ENCODE measurements at regions not wholly inside any gene's neighbourhood (a gene's known extent, or its start where the extent isn't known, plus 50 kb on each side); places are given as distances from the start of the nearest gene placed in this dataset.
A peak's percentile ranks its signal among the peaks of the same experiment; 100 is the strongest.

DNA sequence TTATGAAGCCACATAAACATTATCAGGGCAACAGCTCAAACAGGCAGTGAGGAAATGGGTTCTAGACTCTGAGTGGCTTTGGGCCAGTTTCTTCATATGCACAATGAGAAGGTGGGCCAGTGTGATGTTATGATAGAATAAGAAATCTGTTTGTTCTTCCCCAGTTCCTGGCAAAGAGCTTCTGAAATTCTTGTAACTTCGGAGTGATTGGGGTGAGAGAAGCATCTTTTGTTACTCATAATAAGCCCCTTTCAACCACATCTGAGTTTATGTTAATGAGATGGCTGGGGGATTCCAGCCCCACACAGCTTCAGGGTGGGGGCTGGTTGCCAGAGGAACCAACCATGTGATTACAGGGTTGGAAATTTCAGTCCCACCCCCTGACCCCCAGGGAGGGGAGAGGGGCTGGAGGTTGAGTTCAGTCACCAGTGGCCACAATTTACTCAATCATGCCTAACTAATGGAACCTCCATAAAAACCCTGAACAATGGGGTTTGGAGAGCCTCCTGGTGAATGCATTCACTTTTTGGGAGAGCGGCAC lies 57.0 kb upstream of the FRMD4B start:
- Mint-ChIP-seq H3K36me3 (no peaks in the 10 kb centered on the region), H3K27me3 (peaks cover 0 to 4% of the 10 kb centered on the region in 2 donors), H3K4me1 (peaks cover 3 to 7% (median 7%) of the 10 kb centered on the region in 3 donors), H3K4me3 (no peak overlapping the region), H3K27ac (peak overlapping the region in 1 of 8 donors; percentile 82), H3K9me3 (no peaks in the 10 kb centered on the region)
- CTCF ChIA-PET, result no interaction called here
- POLR2A ChIA-PET, result no interaction called here
- no peaks in the 10 kb centered on the region for H3K4me1 ChIP-seq (ENCODE audit: insufficient read depth, low read length)
- H3K36me3 ChIP-seq (ENCODE audit: insufficient read depth, low read length), result no peaks in the 10 kb centered on the region
- H3K4me3 ChIP-seq (ENCODE audit: low read length), result no peak overlapping the region
- no peaks in the 10 kb centered on the region for H3K27me3 ChIP-seq (ENCODE audit: insufficient read depth, low read length, poor library complexity, severe bottlenecking)
- DNase-seq, result no peak
- no peaks in the 10 kb centered on the region for H3K9me3 ChIP-seq (ENCODE audit: low read length)
- no peak overlapping the region for H3K27ac ChIP-seq (ENCODE audit: low read depth, low read length)

DNA sequence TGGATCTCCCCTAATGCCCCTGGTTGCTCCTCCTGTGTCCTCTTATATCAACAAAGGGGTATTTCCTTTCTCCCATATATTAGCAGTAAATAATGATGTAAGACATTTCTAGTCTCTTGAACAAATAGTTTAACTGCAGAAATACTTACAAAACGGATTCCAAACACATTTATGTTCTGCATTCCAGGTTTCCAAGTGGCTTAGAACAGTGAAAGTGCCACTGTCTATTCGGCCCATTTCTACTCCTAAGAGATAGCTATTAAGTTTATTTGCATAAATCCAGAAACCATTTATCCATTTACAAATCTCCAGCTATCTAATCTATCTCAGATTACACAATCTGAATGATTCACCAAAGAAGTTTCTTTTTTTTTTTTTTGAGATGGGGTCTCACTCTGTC lies 55.8 kb upstream of the FRMD4B start:
- Mint-ChIP-seq H3K36me3 (no peaks in the 10 kb centered on the region), H3K4me1 (peaks cover 3 to 7% (median 7%) of the 10 kb centered on the region in 3 donors), H3K9me3 (no peaks in the 10 kb centered on the region), H3K27ac (no peak overlapping the region), H3K27me3 (no peaks in the 10 kb centered on the region), H3K4me3 (no peak overlapping the region)
- no peak for DNase-seq
- ChIA-PET CTCF (no interaction called here), POLR2A (no interaction called here)
- no peak overlapping the region for H3K4me3 ChIP-seq (ENCODE audit: low read length)
- no peaks in the 10 kb centered on the region for H3K27me3 ChIP-seq (ENCODE audit: insufficient read depth, low read length, poor library complexity, severe bottlenecking)
- H3K4me1 ChIP-seq (ENCODE audit: insufficient read depth, low read length), result no peaks in the 10 kb centered on the region
- no peaks in the 10 kb centered on the region for H3K9me3 ChIP-seq (ENCODE audit: low read length)
- no peak overlapping the region for H3K27ac ChIP-seq (ENCODE audit: low read depth, low read length)
- no peaks in the 10 kb centered on the region for H3K36me3 ChIP-seq (ENCODE audit: insufficient read depth, low read length)

DNA sequence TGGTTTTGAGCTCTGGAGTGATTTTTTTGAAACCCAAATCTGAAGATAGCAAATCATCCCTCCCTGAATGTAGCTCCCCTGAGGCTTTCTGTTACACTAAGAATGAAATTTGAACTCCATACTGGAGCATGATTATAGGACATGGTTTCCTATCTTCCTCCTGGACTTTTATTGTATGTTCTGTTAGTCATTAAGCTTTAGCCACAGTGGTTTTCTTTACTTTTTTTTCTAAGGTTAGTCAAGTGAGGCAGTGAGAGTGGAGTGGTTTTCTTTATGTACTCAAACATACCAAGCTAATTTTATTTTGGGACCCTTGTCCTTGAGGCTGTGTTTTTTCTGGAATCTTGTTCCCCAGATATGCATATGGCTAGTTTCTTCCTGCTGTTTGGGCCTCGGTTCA lies 55.2 kb upstream of the FRMD4B start:
- Histone ChIP-seq H3K27ac (ENCODE audit: low read depth, low read length) (no peak overlapping the region), H3K4me3 (ENCODE audit: low read length) (no peak overlapping the region), H3K27me3 (ENCODE audit: insufficient read depth, low read length, poor library complexity, severe bottlenecking) (no peaks in the 10 kb centered on the region), H3K4me1 (ENCODE audit: insufficient read depth, low read length) (no peaks in the 10 kb centered on the region), H3K9me3 (ENCODE audit: low read length) (no peaks in the 10 kb centered on the region), H3K36me3 (ENCODE audit: insufficient read depth, low read length) (no peaks in the 10 kb centered on the region)
- H3K4me3 Mint-ChIP-seq, result no peak overlapping the region
- CTCF ChIA-PET, result interaction anchor here (0.8 to 1.0 kb wide), 2 partner anchors 9 to 16 kb away, joined by 3 read pairs; no protein-coding TSS in a partner anchor
- no peaks in the 10 kb centered on the region for H3K9me3 Mint-ChIP-seq
- H3K27me3 Mint-ChIP-seq, result no peaks in the 10 kb centered on the region
- peaks cover 3 to 7% (median 7%) of the 10 kb centered on the region in 3 donors for H3K4me1 Mint-ChIP-seq
- no peak overlapping the region for H3K27ac Mint-ChIP-seq
- DNase-seq, result no peak
- POLR2A ChIA-PET, result no interaction called here
- H3K36me3 Mint-ChIP-seq, result no peaks in the 10 kb centered on the region

DNA sequence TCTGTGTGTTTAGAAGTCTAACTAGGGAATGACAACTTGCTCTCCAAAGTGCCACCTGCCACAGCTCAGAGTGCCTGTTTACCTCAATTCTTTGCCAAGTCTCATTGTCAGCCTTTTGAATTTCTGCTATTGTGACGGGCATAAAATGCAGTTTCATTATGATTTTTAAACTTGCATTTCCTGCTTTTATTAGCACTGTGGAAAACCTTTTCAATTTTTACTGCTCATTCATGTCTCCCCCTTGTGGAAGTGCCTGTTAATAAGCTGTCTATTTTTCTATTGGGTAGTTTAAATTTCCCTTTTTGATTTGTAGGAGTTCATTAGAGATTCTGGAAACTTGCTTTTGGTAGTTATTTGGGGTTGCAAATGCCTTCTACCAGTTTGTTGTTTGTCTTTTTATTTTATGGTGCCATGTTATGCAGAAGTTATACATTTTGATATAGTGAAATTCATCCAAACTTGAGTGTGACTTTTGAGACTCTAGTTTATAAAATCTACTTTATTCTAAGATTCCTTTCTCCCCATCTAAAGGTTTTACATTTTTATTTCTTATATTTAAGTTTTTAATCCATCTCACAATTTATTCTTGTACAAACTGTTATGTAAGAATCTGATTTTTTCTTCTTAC lies 53.9 kb upstream of the FRMD4B start:
- peaks cover 3 to 7% (median 7%) of the 10 kb centered on the region in 3 donors for H3K4me1 Mint-ChIP-seq
- Histone ChIP-seq H3K27ac (ENCODE audit: low read depth, low read length) (no peak overlapping the region), H3K36me3 (ENCODE audit: insufficient read depth, low read length) (no peaks in the 10 kb centered on the region), H3K4me3 (ENCODE audit: low read length) (no peak overlapping the region), H3K27me3 (ENCODE audit: insufficient read depth, low read length, poor library complexity, severe bottlenecking) (no peaks in the 10 kb centered on the region), H3K4me1 (ENCODE audit: insufficient read depth, low read length) (no peaks in the 10 kb centered on the region), H3K9me3 (ENCODE audit: low read length) (no peaks in the 10 kb centered on the region)
- DNase-seq, result no peak
- H3K4me3 Mint-ChIP-seq, result peak overlapping the region in 3 of 7 donors; percentile 17 to 72 (median 49)
- no peaks in the 10 kb centered on the region for H3K27me3 Mint-ChIP-seq
- POLR2A ChIA-PET, result no interaction called here
- no peaks in the 10 kb centered on the region for H3K36me3 Mint-ChIP-seq
- CTCF ChIA-PET, result no interaction called here
- no peaks in the 10 kb centered on the region for H3K9me3 Mint-ChIP-seq
- H3K27ac Mint-ChIP-seq, result peak overlapping the region in 2 of 8 donors; percentile 11 to 17

DNA sequence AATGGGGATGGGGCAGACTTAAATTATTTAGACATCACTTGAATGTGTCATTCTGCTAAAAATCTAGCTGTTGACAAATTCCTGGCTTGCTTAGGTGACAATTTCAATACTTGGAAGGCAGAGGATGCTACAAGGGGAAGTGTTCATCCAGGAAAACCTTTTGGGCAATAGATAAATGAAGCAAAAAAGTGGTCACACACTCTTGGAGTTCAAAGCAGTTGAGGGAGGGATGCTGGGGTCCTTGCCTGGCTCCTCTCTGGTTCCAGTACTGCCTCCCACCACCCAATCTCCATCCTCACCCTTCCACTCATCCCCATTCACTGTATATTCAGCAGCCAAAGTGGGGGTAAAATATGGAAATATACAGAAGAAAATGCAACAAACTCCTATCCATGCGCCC lies 52.6 kb upstream of the FRMD4B start:
- Mint-ChIP-seq H3K9me3 (no peaks in the 10 kb centered on the region), H3K4me3 (no peak overlapping the region), H3K27me3 (no peaks in the 10 kb centered on the region), H3K27ac (no peak overlapping the region), H3K4me1 (peaks cover 3 to 8% (median 7%) of the 10 kb centered on the region in 3 donors), H3K36me3 (no peaks in the 10 kb centered on the region)
- CTCF ChIA-PET, result no interaction called here
- no peaks in the 10 kb centered on the region for H3K9me3 ChIP-seq (ENCODE audit: low read length)
- H3K27me3 ChIP-seq (ENCODE audit: insufficient read depth, low read length, poor library complexity, severe bottlenecking), result no peaks in the 10 kb centered on the region
- no peaks in the 10 kb centered on the region for H3K36me3 ChIP-seq (ENCODE audit: insufficient read depth, low read length)
- POLR2A ChIA-PET, result no interaction called here
- no peak for DNase-seq
- no peak overlapping the region for H3K27ac ChIP-seq (ENCODE audit: low read depth, low read length)
- H3K4me1 ChIP-seq (ENCODE audit: insufficient read depth, low read length), result no peaks in the 10 kb centered on the region
- H3K4me3 ChIP-seq (ENCODE audit: low read length), result no peak overlapping the region

DNA sequence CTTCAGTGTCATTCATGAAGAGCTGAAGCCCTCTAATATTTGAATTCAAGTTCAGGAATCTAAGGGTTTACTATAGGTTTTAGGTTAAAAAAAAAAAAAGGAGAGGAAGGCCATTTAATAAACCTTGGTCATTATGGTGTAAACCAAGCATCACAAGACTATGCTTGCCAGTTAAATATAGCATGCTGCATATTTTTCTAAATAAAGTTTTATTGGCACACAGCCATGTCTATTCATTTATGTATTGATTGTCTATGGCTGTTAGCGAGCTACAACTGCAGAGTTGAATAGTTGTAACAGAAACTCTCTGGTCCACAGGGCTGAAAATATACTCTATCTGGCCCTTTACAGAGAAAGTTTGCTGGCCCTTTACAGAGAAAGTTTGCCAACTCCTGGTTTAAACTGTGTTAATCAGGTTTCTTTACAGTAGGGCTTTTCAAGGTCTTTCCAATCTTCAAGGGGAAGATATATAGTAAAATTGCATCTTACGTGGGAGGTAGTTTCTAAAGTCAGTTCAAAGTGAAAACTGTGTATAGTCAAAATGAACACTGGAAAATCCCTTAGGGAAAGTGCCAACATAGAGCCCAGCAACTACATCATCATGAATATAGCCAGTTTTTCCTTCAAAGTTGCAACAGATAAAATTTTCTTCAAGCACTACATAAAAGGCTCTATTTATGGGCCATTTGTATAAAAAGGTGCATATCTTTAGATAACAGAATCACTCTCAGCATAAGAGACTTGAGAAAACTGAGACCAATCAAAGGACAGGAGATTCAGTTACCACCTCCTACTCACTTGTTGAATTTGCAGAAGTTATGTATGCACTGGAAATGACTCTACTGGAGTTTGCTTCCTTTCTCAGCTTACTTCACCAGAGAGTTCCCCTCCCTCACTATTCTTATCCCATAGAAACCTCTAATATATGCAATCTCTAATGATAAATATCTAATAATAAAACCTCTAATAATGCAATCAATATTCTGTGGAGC lies 49.7 kb upstream of the FRMD4B start:
- Histone ChIP-seq H3K27ac (ENCODE audit: low read depth, low read length) (no peak overlapping the region), H3K9me3 (ENCODE audit: low read length) (no peaks in the 10 kb centered on the region), H3K4me3 (ENCODE audit: low read length) (no peak overlapping the region), H3K4me1 (ENCODE audit: insufficient read depth, low read length) (no peaks in the 10 kb centered on the region), H3K27me3 (ENCODE audit: insufficient read depth, low read length, poor library complexity, severe bottlenecking) (no peaks in the 10 kb centered on the region), H3K36me3 (ENCODE audit: insufficient read depth, low read length) (no peaks in the 10 kb centered on the region)
- no peak for DNase-seq
- H3K27ac Mint-ChIP-seq, result no peak overlapping the region
- peaks cover 0 to 12% of the 10 kb centered on the region in 2 donors for H3K27me3 Mint-ChIP-seq
- peaks cover 3 to 11% (median 7%) of the 10 kb centered on the region in 3 donors for H3K4me1 Mint-ChIP-seq
- no peaks in the 10 kb centered on the region for H3K9me3 Mint-ChIP-seq
- POLR2A ChIA-PET, result no interaction called here
- CTCF ChIA-PET, result no interaction called here
- no peaks in the 10 kb centered on the region for H3K36me3 Mint-ChIP-seq
- H3K4me3 Mint-ChIP-seq, result no peak overlapping the region

Measured in CD8-positive, alpha-beta memory T cell (primary cell).